ENCODE measurements at regions not wholly inside any gene's neighbourhood (a gene's known extent, or its start where the extent isn't known, plus 50 kb on each side); places are given as distances from the start of the nearest gene placed in this dataset.

DNA sequence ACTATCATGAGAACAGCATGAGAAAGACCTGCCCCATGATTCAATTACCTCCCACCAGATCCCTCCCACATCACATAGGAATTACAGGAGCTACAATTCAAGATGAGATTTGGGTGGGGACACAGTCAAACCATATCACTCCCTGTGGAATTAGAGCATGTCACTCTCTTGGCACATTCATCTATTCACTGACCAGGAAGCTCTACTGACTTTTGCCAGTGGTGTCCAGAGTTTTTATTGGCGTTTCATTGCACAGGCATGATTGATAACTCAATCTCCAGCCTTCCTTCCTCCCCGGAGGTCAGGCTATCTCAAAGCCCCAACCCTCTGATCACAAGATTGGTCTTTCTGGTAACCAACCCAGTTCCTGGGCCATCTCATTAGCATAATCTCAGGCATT is 478.9 kb upstream of the NRP1 start:
- no peaks in the 10 kb centered on the region for H3F3A ChIP-seq (ENCODE audit: low read depth)
- no peak overlapping the region for H3K4me3 ChIP-seq (ENCODE audit: low read length, poor library complexity, severe bottlenecking)
- H2AFZ ChIP-seq (ENCODE audit: low read length) = no peak overlapping the region
- no peak overlapping the region for H3K4me2 ChIP-seq (ENCODE audit: low read depth, low read length, poor library complexity, severe bottlenecking)
- no peaks in the 10 kb centered on the region for H4K20me1 ChIP-seq (ENCODE audit: insufficient read depth, low read length, poor library complexity, severe bottlenecking)
- H3K4me1 ChIP-seq (ENCODE audit: insufficient read depth, low read length, poor library complexity, severe bottlenecking) = peaks cover 2% of the 10 kb centered on the region
- no peaks in the 10 kb centered on the region for H3K36me3 ChIP-seq (ENCODE audit: insufficient read depth, low read length)
- no peak for TF ChIP-seq EZH2phosphoT487 (IDR thresholded peaks at IDR 0.05; ENCODE audit: borderline replicate concordance)
- no peak for TF ChIP-seq CTCF (conservative IDR thresholded peaks at IDR 0.05; ENCODE audit: low read length)
- no peak overlapping the region for H3K9ac ChIP-seq (ENCODE audit: low read depth, low read length, poor library complexity, severe bottlenecking)
- no peaks in the 10 kb centered on the region for H3K9me3 ChIP-seq (ENCODE audit: insufficient read depth, low read depth, low read length)
- no peaks in the 10 kb centered on the region for H3K79me2 ChIP-seq (ENCODE audit: insufficient read depth, low read length)
- peaks cover 6% of the 10 kb centered on the region for H3K27me3 ChIP-seq (ENCODE audit: insufficient read depth, low read length, poor library complexity, severe bottlenecking)
- no peaks in the 10 kb centered on the region for H3K9me2 ChIP-seq (replicated peaks; ENCODE audit: low read depth, low read length)

DNA sequence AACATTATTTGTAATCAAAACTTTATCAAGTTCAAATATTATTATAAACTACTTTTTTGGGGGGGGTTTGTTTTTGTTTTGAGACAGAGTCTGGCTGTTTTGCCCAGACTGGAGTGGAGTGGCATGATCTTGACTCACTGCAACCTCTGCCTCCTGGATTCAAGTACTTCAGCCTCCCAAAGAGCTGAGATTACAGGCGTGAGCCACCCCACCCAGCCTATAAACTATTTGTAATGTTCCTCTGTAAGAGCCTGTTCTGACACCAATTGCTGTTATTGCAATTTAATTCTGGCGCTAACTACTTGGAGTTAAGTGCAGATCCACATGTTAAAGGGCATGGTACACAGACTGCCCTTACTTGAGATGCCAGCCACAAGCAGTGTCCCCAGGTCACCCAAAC is 478.1 kb upstream of the NRP1 start:
- H3K9me3 ChIP-seq (ENCODE audit: insufficient read depth, low read depth, low read length) = no peaks in the 10 kb centered on the region
- H3K9me2 ChIP-seq (replicated peaks; ENCODE audit: low read depth, low read length) = no peaks in the 10 kb centered on the region
- H3K27me3 ChIP-seq (ENCODE audit: insufficient read depth, low read length, poor library complexity, severe bottlenecking) = peaks cover 6% of the 10 kb centered on the region
- H3K4me1 ChIP-seq (ENCODE audit: insufficient read depth, low read length, poor library complexity, severe bottlenecking) = no peaks in the 10 kb centered on the region
- H3F3A ChIP-seq (ENCODE audit: low read depth) = no peaks in the 10 kb centered on the region
- no peak overlapping the region for H2AFZ ChIP-seq (ENCODE audit: low read length)
- no peaks in the 10 kb centered on the region for H4K20me1 ChIP-seq (ENCODE audit: insufficient read depth, low read length, poor library complexity, severe bottlenecking)
- H3K4me3 ChIP-seq (ENCODE audit: low read length, poor library complexity, severe bottlenecking) = no peak overlapping the region
- H3K79me2 ChIP-seq (ENCODE audit: insufficient read depth, low read length) = no peaks in the 10 kb centered on the region
- H3K9ac ChIP-seq (ENCODE audit: low read depth, low read length, poor library complexity, severe bottlenecking) = no peak overlapping the region
- no peaks in the 10 kb centered on the region for H3K36me3 ChIP-seq (ENCODE audit: insufficient read depth, low read length)
- H3K4me2 ChIP-seq (ENCODE audit: low read depth, low read length, poor library complexity, severe bottlenecking) = no peak overlapping the region
- TF ChIP-seq CTCF (conservative IDR thresholded peaks at IDR 0.05; ENCODE audit: low read length) = no peak
- TF ChIP-seq EZH2phosphoT487 (IDR thresholded peaks at IDR 0.05; ENCODE audit: borderline replicate concordance) = no peak

GRCh38 chr10:33810986-33811385 is 476.5 kb upstream of the NRP1 start:
- TF ChIP-seq CTCF (conservative IDR thresholded peaks at IDR 0.05; ENCODE audit: low read length) (no peak), EZH2phosphoT487 (IDR thresholded peaks at IDR 0.05; ENCODE audit: borderline replicate concordance) (no peak)
- Histone ChIP-seq H3K9ac (ENCODE audit: low read depth, low read length, poor library complexity, severe bottlenecking) (no peak overlapping the region), H3F3A (ENCODE audit: low read depth) (no peaks in the 10 kb centered on the region), H3K9me2 (replicated peaks; ENCODE audit: low read depth, low read length) (no peaks in the 10 kb centered on the region), H2AFZ (ENCODE audit: low read length) (no peak overlapping the region), H3K4me2 (ENCODE audit: low read depth, low read length, poor library complexity, severe bottlenecking) (no peak overlapping the region), H3K4me1 (ENCODE audit: insufficient read depth, low read length, poor library complexity, severe bottlenecking) (no peaks in the 10 kb centered on the region), H3K27me3 (ENCODE audit: insufficient read depth, low read length, poor library complexity, severe bottlenecking) (no peaks in the 10 kb centered on the region), H3K9me3 (ENCODE audit: insufficient read depth, low read depth, low read length) (no peaks in the 10 kb centered on the region), H3K36me3 (ENCODE audit: insufficient read depth, low read length) (no peaks in the 10 kb centered on the region), H3K4me3 (ENCODE audit: low read length, poor library complexity, severe bottlenecking) (no peak overlapping the region), H3K79me2 (ENCODE audit: insufficient read depth, low read length) (no peaks in the 10 kb centered on the region), H4K20me1 (ENCODE audit: insufficient read depth, low read length, poor library complexity, severe bottlenecking) (no peaks in the 10 kb centered on the region)
